HG02588 (cell line): ENCODE measurements at regions not wholly inside any gene's neighbourhood (a gene's known extent, or its start where the extent isn't known, plus 50 kb on each side); places are given as distances from the start of the nearest gene placed in this dataset.

Experiments used
- ATAC-seq: cut with Tn5 transposase; IDR thresholded peaks from one replicate; pipeline ENCODE4 v1.9.1; 2021; ENCODE audit warnings: mild to moderate bottlenecking, moderate library complexity; ENCODE audit not compliant: unreplicated experiment

GRCh38 chr18:66694852-66695251, 91.0 kb upstream of the CDH19 start:
- ATAC-seq: no peak

GRCh38 chr18:66687635-66688034, 83.7 kb upstream of the CDH19 start:
- ATAC-seq: no peak

GRCh38 chr18:66682855-66683322, 79.0 kb upstream of the CDH19 start:
- ATAC-seq: no peak

- ATAC-seq: no peak
Measured at GRCh38 chr18:66676699-66677098, 72.8 kb upstream of the CDH19 start.

- no peak for ATAC-seq
Measured at GRCh38 chr18:66674286-66674685, 70.4 kb upstream of the CDH19 start.

GRCh38 chr18:66668706-66669105, 64.8 kb upstream of the CDH19 start:
- ATAC-seq: no peak

- no peak for ATAC-seq
Measured at GRCh38 chr18:66662632-66663031, 58.7 kb upstream of the CDH19 start.

- ATAC-seq: no peak
Measured at GRCh38 chr18:66655407-66655806, 51.5 kb upstream of the CDH19 start.
